HG03575 (cell line): ENCODE measurements at regions not wholly inside any gene's neighbourhood (a gene's known extent, or its start where the extent isn't known, plus 50 kb on each side); places are given as distances from the start of the nearest gene placed in this dataset.
"Not testable (repeated sequence)": the region's sequence is repeated elsewhere in the genome, so short reads cannot be mapped to it uniquely, and the experiment has no call there.

ENCODE experiments used
- ATAC-seq: cut with Tn5 transposase; IDR thresholded peaks from one replicate; pipeline ENCODE4 v1.9.1; 2021; ENCODE audit not compliant: unreplicated experiment, insufficient number of reproducible peaks, low FRiP score; ENCODE audit errors: extremely low read depth

DNA sequence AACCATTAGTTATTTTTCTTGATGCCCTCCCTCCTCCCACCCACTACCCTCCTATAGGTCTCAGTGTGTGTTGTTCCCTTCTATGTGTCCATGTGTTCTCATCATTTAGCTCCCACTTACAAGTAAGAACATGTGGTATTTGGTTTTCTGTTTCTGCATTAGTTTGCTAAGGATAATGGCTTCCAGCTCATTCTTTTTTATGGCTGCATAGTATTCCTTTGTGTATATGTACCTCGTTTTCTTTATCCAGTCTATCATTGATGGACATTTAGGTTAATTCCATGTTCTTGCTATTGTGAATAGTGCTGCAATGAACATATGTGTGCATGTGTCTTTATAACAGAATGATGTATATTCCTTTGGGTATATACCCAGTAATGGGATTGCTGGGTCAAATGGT, 135.1 kb upstream of the PJA2 start:
- not testable (repeated sequence) for ATAC-seq

DNA sequence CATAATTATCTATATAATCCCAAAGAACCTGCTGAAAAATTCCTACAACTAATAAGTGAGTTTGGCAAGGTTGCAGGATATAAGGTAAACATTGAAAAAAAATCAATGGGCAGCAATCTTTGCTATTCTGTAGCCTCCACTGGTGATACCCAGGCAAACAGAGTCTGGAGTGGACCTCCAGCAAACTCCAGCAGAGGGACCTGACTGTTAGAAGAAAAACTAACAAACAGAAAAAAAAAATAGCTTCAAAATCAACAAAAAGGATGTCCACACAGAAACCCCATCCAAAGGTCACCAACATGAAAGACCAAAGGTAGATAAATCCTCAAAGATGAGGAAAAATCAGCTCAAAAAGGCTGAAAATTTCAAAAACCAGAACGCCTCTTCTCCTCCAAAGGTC, 128.9 kb upstream of the PJA2 start:
- ATAC-seq: not testable (repeated sequence)

DNA sequence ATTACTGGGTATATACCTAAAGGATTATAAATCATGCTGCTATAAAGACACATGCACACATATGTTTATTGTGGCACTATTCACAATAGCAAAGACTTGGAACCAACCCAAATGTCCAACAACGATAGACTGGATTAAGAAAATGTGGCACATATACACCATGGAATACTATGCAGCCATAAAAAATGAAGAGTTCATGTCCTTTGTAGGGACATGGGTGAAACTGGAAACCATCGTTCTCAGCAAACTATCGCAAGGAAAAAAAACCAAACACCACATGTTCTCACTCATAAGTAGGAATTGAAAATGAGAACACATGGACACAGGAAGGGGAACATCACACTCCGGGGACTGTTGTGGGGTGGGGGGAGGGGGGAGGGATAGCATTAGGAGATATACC, 125.3 kb upstream of the PJA2 start:
- ATAC-seq: not testable (repeated sequence)

DNA sequence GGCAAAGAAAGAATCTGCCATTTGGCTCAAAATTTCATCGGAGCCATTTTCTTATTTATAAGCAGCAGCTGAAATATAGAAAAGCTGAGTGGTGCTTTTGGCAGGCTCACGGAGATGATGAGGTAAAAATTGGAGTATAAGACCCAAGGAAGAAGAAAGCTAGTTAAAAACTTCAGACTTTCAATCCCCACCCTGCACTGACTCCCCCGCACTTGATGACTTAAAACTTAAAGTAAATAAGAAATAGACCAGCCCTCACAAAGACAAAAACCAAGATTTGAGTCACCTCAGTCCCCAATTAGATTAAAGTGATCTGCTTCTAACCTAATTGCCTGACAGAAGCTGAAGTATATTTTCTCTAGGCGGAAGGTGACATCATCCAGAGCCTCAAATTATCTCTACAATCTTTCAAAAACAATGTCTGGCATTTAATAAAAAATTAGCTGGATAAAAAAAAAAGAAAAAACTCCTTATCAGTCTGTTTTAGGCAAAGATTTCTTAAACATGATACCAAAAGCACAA, 124.0 kb upstream of the PJA2 start:
- ATAC-seq: no peak

DNA sequence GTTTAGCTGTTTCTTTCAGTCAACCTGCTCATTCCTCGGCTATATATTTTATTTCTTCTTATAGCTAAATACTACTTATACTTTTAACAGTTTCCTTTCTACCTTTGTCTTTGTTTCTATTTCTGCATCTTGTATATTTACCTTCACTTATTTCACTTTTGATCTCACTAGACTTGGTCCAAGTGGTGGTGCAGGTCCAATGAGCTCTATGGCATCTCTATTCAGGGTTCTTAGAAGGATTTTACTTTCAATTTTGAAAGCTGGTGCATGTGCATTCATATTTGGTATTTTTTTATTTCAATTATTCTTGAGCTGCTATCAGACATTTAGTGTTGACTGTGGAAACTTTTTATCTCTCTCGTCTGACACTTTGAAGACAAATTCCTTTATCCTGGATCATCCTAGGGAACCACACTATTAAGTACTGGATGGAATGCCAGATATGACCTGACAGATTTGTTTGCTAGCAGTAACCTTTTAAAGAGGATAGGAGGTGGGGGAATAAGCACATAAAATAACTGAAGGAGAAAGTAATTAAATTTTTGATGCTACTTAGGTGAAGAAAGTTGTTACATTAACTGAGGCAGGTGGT, 123.1 kb upstream of the PJA2 start:
- ATAC-seq: no peak

DNA sequence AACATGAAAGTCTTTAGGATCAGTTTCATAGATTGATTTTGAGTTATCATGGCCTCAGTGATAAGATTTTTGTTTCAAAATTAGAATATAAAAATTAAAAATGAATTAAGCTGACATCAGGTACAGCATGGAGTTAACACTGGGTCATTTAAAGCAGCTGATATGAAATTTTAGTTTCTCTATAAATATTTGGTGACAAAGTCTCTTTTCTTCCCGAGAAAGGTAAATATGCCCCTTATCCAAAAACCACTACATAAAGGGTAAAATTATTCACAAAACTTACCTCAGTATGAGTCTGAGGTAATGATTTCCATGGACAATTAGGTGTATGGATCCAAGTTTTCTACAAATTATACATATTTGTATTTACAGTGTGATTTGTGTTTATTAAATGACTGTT, 121.5 kb upstream of the PJA2 start:
- ATAC-seq: no peak

DNA sequence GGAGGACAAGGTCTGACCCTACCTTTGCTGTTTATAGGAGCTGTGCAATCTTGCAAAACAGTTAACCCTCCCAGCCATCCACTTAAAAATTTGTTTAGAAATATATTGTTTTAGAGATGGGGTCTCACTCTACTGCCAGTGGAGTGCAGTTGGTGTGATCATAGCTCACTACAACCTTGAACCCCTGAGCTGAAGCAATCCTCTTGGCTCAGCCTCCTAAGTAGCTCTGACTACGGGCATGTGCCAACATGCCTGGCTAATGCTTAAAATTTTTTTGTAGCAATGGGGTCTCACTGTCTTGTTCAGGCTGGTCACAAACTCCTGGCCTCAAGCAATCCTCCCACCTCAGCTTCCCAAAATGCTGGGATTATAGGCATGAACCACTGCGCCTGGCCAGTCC, 120.2 kb upstream of the PJA2 start:
- no peak for ATAC-seq

DNA sequence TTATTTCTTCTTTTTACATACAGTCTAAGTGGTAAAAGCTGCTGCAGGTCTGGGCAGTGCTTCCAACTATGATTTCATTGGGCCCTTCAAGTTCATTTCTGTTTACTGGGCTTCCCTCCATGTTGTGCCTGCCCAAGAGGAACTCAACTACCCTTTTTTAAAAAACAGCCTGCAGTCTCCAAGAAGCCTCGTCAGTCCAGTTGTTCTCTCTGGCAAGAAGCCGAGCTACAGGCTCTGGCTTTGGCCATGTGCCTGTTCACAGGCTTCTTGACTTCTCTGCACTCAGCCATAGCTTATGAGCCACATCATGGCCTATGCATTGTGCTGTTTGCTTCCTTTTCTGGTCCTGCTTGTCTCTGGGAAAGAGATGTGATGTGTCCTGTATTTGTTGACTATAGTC, 119.7 kb upstream of the PJA2 start:
- no peak for ATAC-seq

DNA sequence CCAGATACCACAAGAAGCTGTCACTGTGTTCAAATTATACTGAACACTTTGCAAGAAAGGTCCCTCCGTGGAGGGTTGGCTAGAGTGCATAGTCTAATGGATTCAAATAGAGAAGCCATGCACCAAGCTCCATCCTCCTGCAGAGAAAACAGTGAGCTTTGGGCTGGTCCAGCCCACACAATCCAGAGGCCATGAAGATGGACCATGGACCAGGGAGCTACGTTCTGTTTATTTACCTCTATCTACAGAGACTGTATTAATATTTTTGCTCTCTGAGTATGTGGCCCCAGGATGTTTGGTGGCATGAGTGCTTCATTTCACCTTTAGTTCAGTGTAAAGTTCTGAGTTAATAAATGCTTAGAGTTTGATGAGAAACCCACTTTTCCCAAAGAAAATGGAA, 114.8 kb upstream of the PJA2 start:
- ATAC-seq: no peak

DNA sequence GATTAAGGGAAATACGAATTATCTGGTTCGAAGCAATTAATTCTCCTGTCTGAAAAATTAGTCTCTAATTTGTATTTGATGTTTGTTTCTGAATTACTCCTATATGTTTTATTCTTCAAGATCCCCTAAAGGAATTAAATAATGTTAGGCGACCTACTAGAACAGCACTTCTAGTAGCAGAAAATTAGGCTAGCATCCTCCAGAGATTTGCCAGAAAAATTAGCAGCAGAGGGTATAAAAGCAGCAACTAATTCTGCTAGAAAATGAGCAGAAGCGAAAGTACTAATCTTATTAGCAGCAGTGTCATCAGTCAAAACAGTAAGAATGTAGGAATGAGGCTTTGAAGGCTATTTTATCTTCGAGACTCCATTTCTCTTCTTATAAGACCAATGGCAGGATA, 114.3 kb upstream of the PJA2 start:
- no peak for ATAC-seq

DNA sequence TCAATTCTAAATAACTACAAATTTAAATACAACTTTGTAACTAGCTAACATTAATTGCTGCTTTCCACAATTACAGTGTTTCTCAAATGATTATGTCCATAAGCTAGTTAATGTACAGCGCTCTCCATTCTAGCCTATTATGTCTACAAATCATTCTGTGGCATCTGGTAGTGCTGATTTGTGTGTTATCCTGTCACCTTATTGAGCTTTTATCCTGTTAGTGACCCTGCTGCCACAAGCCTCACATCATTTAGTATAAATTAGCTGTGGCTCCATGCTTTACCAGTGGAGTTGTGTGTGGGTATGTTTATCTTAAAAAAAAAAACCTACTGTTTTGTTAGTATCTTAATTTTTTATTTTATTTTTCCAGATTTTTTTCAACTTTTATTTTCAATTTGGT, 112.6 kb upstream of the PJA2 start:
- no peak for ATAC-seq

DNA sequence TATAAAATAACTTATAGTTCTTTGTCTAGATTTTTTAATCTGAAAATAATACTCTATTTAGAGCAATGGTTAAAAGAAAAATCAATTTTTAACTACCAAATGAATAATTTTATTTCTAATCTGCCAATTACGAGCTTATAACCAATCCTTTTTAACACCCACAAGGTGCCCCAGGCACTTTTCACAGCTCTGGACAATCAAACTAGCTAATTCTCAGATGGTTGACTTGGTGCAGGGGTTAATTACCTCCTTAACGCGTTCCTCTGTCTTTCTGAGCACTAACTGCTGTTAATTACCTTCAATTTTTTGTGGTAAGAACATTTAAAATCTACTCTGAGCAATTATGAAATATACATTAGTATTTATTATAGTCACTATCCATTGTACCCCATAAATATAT, 109.6 kb upstream of the PJA2 start:
- ATAC-seq: no peak

DNA sequence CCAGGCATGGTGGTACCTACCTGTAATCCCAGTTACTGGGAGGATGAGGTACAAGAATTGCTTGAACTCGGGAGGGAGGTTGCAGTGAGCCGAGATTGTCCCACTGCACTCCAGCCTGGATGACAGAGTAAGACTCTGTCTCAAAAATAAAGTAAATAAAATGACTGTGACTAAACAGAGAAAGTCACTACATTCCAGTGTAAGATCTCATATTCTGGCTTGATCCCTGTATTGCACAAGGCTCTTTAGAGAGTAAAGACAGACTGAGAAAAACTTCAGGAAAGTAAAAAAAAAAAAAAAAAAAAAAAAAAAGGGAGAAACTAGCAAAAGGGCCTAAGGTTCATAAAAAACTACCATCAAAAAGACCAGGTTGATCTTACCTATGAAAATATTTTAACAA, 106.6 kb upstream of the PJA2 start:
- no peak for ATAC-seq

DNA sequence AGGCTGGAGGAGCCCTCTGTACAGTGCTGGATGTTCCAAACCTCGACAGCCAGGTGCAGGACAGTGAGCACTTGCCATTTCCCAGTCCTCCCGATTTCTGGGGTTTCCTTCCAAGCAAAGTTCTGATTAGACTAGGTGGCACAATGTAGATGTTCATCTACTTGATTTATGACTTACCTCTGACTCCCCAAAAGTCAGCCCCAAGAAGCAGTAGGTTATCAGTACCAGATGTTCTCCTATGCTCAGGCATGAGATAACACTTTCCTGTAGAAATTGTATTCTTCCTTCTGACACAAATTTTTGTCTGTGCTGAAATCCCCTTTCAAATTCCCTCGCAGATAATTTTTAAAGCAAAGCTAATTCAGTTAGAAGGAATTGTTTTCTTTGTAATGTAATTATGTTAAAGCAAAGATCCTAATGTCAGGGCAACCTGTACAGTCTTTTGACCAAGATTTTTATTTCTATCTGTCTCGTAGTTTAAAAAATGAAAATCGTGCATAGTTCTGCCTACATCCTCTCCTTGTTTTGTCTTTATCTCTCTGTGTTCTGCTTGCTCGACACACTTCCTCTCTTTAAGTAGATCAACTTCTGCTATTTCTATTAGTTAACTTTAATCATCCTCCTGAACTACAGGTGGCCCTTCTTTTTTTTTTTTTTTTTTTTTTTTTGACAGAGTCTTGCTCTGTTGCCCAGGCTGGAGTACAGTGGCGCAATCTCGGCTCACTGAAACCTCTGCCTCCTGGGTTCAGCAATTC, 102.4 kb upstream of the PJA2 start:
- no peak for ATAC-seq

DNA sequence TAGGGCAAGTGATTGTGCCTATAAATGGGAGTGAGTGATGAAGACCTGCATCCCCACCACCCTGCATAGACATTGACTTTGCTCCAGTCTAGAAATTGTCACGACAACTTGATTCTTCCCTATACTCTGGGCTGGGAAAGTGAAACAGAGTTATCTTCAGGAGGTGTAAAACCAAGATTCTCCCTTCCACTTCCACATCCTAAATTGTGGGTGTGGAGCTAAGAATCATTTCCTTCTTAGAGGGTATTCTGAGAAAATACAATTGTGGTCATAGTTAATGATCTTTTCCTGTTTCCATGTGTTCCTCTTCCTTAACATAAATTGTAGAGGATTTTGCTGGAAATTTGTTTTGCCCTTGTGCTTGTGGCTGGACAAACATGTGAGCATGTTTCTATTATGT, 96.8 kb upstream of the PJA2 start:
- no peak for ATAC-seq

DNA sequence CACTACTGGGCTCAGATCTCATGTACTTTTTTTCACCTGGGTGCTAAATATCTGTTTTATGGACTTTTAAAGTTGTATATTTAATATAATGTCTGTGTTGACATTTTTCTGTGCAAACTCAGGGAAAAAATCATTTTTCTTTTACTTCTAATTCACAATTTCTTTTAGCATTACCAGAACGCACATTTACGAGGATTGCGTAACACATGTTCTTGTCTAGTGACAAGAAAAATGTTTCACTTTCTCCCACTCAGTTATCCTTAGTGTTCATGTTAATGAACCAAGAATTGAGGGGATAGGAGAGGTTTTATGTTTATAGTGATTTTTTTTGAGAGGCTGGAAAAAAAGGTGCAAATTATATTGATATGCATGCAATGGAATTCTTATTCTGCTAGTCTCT, 86.3 kb upstream of the PJA2 start:
- no peak for ATAC-seq

DNA sequence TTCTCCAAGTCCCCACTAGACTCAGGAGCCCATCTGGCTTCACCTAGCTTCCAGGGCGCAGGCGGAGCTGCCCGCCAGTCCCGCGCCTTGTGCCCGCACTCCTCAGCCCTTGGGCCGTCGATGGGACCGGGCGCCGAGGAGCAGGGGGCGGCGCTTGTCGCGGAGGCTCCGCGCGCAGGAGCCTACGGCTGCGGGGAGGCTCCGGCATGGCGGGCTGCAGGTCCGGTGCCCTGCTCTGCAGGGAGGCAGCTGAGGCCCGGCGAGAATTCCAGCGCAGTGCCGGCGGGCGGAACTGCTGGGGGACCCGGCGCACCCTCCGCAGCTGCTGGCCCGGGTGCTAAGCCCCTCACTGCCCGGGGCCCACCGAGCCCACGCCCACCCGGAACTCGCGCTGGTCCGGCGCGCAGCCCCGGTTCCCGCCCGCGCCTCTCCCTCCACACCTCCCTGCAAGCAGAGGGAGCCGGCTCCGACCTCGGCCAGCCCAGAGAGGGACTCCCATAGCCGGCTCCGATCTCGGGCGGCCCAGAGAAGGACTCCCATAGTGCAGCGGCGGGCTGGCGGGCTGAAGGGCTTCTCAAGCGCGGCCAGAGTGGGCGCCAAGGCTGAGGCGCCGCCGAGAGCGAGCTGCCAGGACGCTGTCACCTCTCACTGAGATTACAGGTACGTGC, 78.1 kb upstream of the PJA2 start:
- no peak for ATAC-seq

DNA sequence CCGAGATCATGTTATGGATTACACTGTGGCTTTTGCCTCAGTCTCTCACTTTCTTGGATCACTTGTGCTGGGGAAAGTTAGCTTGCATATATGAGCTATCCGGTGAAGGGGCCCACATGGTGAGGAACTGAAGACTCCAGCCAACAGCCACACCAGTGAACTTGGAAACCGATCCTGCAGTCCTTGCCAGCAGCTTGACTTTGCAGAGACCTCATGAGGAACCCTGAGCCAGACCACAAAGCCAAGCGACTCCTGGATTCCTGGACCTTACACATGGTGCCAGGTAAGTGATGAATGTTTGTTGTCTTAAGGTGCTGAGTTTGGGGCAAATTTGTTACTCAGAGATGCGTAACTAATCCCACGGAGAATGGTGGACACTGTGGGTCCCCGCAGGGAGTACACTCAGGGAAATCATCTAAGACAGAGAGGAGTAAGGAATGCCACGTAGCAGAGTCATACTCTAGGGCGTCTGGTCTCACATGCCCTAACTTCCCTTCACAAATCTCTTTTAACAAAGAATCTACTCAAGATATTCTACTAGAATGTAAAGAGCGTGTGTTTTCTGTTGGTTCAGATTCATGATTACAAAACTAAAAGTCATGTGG, 76.5 kb upstream of the PJA2 start:
- ATAC-seq: no peak

DNA sequence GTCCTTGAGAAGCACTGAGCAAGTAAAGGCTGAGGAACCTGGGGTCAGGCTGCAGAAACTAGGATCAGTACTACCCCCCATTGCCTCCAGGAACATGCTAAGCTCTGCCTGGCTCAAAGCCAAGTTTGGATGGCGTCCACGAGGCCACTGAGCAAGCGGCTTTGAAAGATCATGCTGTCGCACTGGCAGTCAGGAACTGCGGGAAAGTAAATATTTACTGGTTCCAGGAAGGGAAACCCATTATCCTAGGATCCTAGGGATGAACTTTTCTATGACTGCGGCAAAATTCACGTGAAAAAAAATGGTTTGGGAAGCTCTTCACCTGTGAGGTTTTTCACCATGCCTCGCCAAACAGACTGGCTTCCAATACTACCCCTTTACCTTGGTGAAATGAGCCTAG, 75.3 kb upstream of the PJA2 start:
- ATAC-seq: no peak

DNA sequence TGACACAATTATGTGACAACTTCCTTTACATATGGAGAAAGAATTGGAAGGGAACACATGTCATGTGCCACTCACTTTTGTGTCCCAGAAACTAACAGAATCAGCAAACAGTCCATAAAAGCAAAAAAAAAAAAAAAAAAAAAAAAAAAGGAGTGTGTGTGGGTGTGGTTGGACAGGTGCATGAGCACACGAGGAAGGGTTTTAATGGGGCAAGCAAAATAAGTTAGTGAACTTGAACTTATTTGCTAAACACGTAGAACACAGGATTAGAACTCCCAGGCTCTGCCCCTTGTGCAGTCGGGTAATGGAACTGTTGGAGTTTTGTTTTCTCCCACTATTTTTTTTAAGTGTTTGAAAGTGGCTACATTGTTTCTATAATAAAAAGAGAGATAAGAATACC, 74.8 kb upstream of the PJA2 start:
- ATAC-seq: no peak
